Inferior parietal cortex (tissue), 1 donor: ENCODE measurements at regions not wholly inside any gene's neighbourhood (a gene's known extent, or its start where the extent isn't known, plus 50 kb on each side); places are given as distances from the start of the nearest gene placed in this dataset.
"Not testable (repeated sequence)": the region's sequence is repeated elsewhere in the genome, so short reads cannot be mapped to it uniquely, and the experiment has no call there.

Experiments
- DNase-seq: peaks from one replicate; pipeline ENCODE4 v3.0.0-alpha.2; 2016; ENCODE audit errors: extremely low spot score

DNA sequence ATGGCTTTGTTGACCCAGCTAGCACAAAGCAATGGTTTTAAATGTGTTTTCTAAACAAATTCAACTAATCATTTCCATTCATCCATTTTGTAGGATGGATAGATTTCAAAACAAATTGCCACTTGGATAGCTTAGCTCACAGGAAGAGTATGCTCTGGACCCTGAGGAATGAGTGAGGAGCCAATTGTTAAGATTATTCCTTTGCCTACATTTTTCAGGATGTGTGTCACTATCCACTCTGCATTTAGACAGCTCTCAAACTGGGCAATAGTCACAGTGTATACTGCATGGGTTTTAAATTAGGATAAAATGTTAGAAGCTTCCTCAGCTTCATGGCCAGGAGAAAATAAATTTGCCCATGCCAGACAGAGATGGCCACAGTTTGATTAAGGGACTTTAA lies 605.6 kb upstream of the TEX47 start:
- DNase-seq: no peak

- no peak for DNase-seq
These were observed 606.2 kb upstream of the TEX47 start for GRCh38 chr7:89401690-89402089.

- DNase-seq: no peak
These were observed 656.4 kb upstream of the TEX47 start for GRCh38 chr7:89451911-89452310.

- DNase-seq: no peak
These were observed 661.0 kb upstream of the TEX47 start for GRCh38 chr7:89456556-89456955.

DNA sequence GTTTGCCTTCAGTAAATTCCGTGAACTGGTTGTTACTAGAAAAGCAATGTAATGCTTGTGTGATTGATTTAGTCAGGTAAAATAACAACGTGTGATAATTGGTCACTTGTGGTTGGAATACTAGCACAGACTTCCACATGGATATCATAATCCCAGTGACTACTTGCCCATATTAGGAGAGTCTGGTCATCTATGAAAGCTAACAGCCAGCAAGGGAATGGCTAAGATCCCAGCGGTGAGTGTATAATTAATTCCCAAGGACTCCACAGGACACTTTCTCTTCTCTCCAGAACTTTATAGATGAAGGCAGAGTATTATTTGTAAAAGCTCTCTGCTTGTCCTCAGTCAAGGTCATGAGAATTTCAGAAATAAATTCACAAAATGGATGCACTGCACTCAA lies 662.6 kb upstream of the TEX47 start:
- DNase-seq: no peak

DNA sequence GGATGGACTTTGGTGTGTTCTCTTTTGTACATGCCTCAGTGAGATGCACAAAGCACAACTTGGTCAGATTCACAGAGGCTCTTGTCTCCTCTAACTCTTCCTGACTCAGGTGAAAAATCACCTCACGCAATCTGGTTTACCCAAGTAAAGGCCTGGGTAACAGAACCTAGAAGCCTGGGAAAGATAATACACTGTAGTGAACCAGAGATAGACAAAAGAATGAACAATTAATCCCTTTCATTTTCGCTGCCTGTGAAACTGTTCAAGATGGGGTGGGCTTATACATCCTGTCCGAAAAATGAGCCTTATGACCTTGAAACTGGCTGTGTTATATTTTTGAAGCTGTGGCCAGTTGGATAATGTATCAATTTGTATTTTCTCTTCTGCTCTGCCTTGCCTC lies 678.9 kb upstream of the TEX47 start:
- no peak for DNase-seq

GRCh38 chr7:89477991-89478390 lies 676.3 kb upstream of the STEAP1 start:
- no peak for DNase-seq

DNA sequence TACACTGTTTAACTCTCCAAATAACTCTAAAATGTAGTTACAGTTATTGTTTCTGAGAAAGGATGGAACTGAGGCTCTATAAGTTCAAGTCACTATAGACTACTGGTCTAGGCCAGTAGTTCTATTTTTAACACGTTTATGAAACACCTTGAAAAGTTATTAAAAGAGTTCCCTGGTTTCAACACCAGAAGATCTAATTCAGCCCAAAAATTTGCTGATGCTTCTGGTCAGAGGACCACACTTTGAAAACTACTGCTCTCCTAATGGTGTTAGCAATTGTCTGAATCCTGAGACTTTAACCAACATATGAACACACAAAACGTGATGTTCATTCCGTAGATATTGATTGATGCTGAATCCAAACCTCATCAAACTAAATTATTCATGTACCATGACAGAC lies 658.6 kb upstream of the STEAP1 start:
- DNase-seq: no peak

DNA sequence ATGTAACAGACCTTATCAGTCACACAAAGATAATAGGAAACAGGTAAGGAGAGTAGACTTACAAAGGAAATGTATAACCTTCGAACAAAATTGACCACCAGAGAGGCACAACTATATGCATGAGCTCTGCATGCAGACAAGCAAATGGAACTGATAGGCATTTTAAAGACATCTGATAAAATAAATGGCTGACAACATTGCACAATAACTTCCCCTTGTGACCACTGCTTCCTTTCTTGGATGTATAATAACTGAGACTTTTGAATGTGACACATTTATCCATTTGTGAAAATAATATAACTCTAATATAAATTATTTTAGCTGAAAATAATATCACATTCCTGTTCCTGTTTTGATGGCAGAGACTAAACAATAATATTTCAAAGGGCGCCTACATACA lies 654.2 kb upstream of the STEAP1 start:
- no peak for DNase-seq

- no peak for DNase-seq
These were observed 651.0 kb upstream of the STEAP1 start for GRCh38 chr7:89503281-89503680.

DNA sequence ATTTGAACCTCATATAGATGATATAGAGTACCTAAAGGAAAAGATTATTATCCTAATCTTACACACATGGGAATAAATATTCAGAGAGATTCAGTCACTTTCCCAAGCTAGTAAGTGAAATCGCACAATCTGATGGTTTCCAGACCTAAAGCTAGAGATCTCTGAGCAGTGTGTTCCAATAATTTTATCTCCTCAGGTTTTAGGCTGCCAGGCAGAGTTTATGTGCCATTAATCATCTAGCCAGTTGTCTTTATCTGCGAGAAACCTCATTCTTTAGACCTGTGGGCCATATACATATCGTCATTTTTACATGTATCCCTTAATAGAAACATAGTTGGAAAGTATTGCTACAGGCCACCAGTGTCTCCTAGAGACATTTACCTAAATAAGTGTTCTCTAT lies 647.2 kb upstream of the STEAP1 start:
- DNase-seq: no peak

GRCh38 chr7:89511900-89512299 lies 642.4 kb upstream of the STEAP1 start:
- DNase-seq: no peak

GRCh38 chr7:89514970-89515369 lies 639.3 kb upstream of the STEAP1 start:
- DNase-seq: no peak

GRCh38 chr7:89517815-89518214 lies 636.5 kb upstream of the STEAP1 start:
- DNase-seq: no peak

- DNase-seq: no peak
These were observed 604.5 kb upstream of the STEAP1 start for GRCh38 chr7:89549768-89550167.

DNA sequence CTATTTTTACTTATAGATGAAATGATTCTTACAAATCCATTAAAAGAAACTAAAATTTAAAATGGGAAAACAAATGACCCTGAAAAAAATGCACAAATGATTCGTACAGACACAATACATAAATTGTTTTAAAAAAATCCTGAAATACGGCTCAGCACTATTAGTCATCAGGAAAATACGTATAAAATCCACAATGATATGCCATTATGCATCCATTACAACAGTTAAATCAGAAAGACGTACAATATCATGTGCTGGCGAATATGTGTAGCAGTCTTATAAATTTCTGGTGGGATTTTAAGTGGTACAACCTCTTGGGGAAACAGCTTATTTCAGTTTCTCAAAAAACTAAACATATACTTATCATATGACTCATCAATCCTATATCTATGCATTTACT lies 600.1 kb upstream of the STEAP1 start:
- DNase-seq: no peak

DNA sequence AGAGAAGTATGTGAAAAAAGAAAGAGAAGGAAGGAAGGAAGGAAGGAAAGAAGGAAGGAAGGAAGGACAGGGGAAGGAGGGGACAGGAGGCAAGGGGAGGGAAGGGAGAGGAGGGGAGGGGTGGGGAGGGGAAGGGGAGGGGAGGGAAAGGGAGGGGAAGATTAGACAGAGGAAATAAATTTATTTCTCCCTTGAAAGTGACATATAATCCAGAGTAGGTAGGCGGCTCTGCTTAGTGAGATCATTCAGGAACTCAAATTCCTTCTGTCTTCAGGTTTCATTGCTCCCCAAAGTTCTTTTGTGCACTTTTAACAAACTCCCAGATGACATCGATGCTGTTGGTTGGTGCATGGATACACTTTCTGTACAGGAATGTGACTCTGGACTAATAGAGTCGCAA lies 594.7 kb upstream of the STEAP1 start:
- no peak for DNase-seq

- no peak for DNase-seq
These were observed 590.7 kb upstream of the STEAP1 start for GRCh38 chr7:89563597-89563996.

GRCh38 chr7:89584896-89585295 lies 569.4 kb upstream of the STEAP1 start:
- no peak for DNase-seq

- DNase-seq: no peak
These were observed 561.1 kb upstream of the STEAP1 start for GRCh38 chr7:89593125-89593524.

DNA sequence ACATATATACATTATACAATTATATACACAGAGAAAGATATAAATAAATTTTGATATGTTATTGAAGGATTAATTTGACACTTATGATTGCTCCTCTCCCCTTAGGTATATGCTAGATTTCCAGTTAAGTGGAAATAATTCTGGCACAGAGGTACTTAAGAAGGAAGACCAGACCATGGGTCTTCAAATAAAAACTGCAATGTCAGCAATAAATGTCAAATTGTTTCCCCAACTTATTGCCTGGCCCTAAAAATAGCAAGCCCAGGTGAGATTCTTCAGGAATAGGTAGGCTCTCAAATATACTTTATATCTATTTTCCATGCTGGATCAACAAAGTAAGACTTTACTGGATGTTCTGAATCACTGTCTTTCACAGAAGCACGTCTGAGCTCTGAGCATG lies 551.3 kb upstream of the STEAP1 start:
- no peak for DNase-seq

DNA sequence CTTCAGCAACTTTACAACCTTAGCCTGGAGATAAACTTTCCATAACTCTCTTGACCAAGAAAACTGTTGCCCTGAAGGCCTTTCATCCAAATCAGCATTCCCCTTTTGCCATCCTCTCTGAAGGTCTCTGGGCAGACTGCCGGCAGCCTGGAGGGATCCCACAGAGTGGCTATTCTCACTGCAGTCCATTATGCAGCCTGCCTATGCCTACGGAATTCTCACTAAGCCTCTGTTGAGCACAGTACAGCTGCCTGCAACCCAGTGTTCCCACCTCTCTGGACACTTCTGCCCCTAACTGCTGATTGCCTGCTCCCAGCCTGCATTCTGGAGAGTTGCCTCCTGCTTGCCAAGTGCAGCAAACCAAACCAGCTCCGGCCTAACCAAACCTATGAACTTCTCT lies 548.9 kb upstream of the STEAP1 start:
- no peak for DNase-seq

DNA sequence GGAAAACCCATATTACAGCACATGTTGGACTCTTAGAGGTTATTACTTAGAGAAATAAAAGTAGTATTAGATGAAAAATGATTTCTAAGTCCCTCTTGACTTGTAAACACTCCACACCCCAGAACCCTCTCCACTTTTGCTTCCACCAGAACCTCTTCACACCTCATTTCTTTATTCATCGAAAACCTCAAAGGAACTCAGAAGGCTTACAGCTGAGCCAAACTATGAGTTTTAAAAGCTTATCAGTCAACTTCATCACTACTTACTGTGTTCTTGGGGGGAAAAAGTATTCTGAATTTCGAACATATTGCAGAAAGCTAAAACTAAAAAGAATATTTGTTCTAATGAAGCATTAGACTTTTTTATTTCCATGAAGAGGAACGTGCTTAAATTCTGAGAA lies 547.8 kb upstream of the STEAP1 start:
- no peak for DNase-seq

- DNase-seq: no peak
These were observed 546.5 kb upstream of the STEAP1 start for GRCh38 chr7:89607792-89608191.

DNA sequence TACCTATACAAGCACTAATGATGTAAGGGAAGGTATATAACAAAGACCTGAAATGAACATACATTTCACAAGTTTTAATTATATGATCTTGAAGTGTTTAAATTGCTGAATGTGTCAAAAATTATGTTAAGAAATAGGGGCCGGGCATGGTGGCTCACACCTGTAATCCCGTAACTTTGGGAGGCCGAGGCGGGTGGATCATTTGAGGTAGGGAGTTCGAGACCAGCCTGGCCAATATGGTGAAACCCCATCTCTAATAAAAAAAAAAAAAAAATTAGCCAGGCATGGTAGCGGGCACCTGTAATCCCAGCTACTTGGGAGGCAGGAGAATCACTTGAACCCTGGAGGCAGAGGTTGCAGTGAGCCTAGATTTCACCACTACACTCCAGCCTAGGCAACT lies 537.4 kb upstream of the STEAP1 start:
- DNase-seq: not testable (repeated sequence)
